Astrocyte (in vitro differentiated cells and primary cell): ENCODE measurements at regions not wholly inside any gene's neighbourhood (a gene's known extent, or its start where the extent isn't known, plus 50 kb on each side); places are given as distances from the start of the nearest gene placed in this dataset.

Experiments
- DNase-seq: peaks from one replicate; pipeline ENCODE4 v3.0.0-alpha.2; 2010; ENCODE audit warnings: low read depth
- FAIRE-seq: peaks from 2 replicates; lab custom pipeline; 2011; peaks lifted over from hg19 to GRCh38; lab: Jason Lieb, UNC
- H2AFZ ChIP-seq: 2 replicates; pipeline ENCODE4 v1.6.0; 2012; ENCODE audit warnings: low read depth, low read length, inconsistent platforms
- H3K27ac ChIP-seq: 2 replicates; pipeline ENCODE4 v1.5.1; 2011; ENCODE audit warnings: low read depth, low read length, inconsistent platforms
- H3K27me3 ChIP-seq: 2 replicates; pipeline ENCODE4 v1.6.0; 2011; ENCODE audit warnings: low read length, inconsistent platforms; ENCODE audit not compliant: insufficient read depth
- H3K36me3 ChIP-seq: 2 replicates; pipeline ENCODE4 v1.5.1; 2011; ENCODE audit warnings: low read length, inconsistent platforms; ENCODE audit not compliant: insufficient read depth
- H3K4me1 ChIP-seq: 2 replicates; pipeline ENCODE4 v1.5.1; 2011; ENCODE audit warnings: low read length, inconsistent platforms; ENCODE audit not compliant: insufficient read depth
- H3K4me2 ChIP-seq: 2 replicates; pipeline ENCODE4 v1.6.0; 2012; ENCODE audit warnings: low read length, inconsistent platforms
- H3K4me3 ChIP-seq: 2 replicates; pipeline ENCODE4 v1.5.1; 2011; ENCODE audit warnings: low read depth, mild to moderate bottlenecking, low read length, inconsistent platforms; ENCODE audit not compliant: insufficient read depth
- H3K79me2 ChIP-seq: 2 replicates; pipeline ENCODE4 v1.6.0; 2012; ENCODE audit warnings: mild to moderate bottlenecking, low read length, inconsistent platforms; ENCODE audit not compliant: insufficient read depth
- H3K9ac ChIP-seq: 2 replicates; pipeline ENCODE4 v1.6.0; 2012; ENCODE audit warnings: mild to moderate bottlenecking, low read length, inconsistent platforms
- H3K9me3 ChIP-seq: 2 replicates; pipeline ENCODE4 v1.5.1; 2012; ENCODE audit warnings: low read depth, mild to moderate bottlenecking, low read length, inconsistent platforms; ENCODE audit not compliant: insufficient read depth
- H4K20me1 ChIP-seq: 2 replicates; pipeline ENCODE4 v1.6.0; 2012; ENCODE audit warnings: low read length, inconsistent platforms; ENCODE audit not compliant: insufficient read depth
- H3K27ac Mint-ChIP-seq: one replicate; pipeline ENCODE4 v1.8.0; 2021; ENCODE audit warnings: mild to moderate bottlenecking, mixed read lengths; ENCODE audit not compliant: unreplicated experiment
- H3K27me3 Mint-ChIP-seq: one replicate; pipeline ENCODE4 v1.8.0; 2021; ENCODE audit warnings: low read depth, mixed read lengths; ENCODE audit not compliant: unreplicated experiment
- H3K36me3 Mint-ChIP-seq: one replicate; pipeline ENCODE4 v1.8.0; 2021; ENCODE audit warnings: low read depth, mixed read lengths; ENCODE audit not compliant: unreplicated experiment
- H3K4me1 Mint-ChIP-seq: one replicate; pipeline ENCODE4 v1.8.0; 2021; ENCODE audit warnings: low read depth, mixed read lengths; ENCODE audit not compliant: unreplicated experiment
- H3K4me3 Mint-ChIP-seq: one replicate; pipeline ENCODE4 v1.8.0; 2021; ENCODE audit warnings: mild to moderate bottlenecking, moderate library complexity, mixed read lengths; ENCODE audit not compliant: unreplicated experiment
- H3K9me3 Mint-ChIP-seq: one replicate; pipeline ENCODE4 v1.8.0; 2021; ENCODE audit warnings: mild to moderate bottlenecking, mixed read lengths; ENCODE audit not compliant: unreplicated experiment
- CTCF ChIP-seq: IDR thresholded peaks from 2 replicates; pipeline ENCODE4 v1.5.1; 2011; ENCODE audit warnings: low read depth, mild to moderate bottlenecking, inconsistent platforms, low read length, moderate library complexity; ENCODE audit not compliant: insufficient read depth
- EZH2 ChIP-seq: IDR thresholded peaks from 2 replicates; pipeline ENCODE4 v1.6.1; 2012; ENCODE audit warnings: mild to moderate bottlenecking, low read length, inconsistent platforms; ENCODE audit not compliant: insufficient read depth

GRCh38 chr4:26116057-26116456 lies 202.0 kb downstream of the SMIM20 start:
- Histone ChIP-seq H3K4me2 (no peak overlapping the region), H3K27me3 (no peaks in the 10 kb centered on the region), H3K4me3 (no peak overlapping the region), H3K9ac (no peak overlapping the region), H3K36me3 (no peaks in the 10 kb centered on the region), H2AFZ (no peak overlapping the region), H3K27ac (no peak overlapping the region), H3K4me1 (no peaks in the 10 kb centered on the region), H3K9me3 (peaks cover 19% of the 10 kb centered on the region), H3K79me2 (no peaks in the 10 kb centered on the region), H4K20me1 (no peaks in the 10 kb centered on the region)
- DNase-seq (no peak), FAIRE-seq (no peak)
- Mint-ChIP-seq H3K36me3 (no peaks in the 10 kb centered on the region), H3K27ac (peak overlapping the region; percentile 15), H3K9me3 (peaks cover 34% of the 10 kb centered on the region), H3K27me3 (no peaks in the 10 kb centered on the region), H3K4me1 (no peaks in the 10 kb centered on the region), H3K4me3 (no peak overlapping the region)
- TF ChIP-seq EZH2 = no peak
- no peak for TF ChIP-seq CTCF

GRCh38 chr4:26120098-26120825 lies 200.6 kb upstream of the RBPJ start:
- Histone ChIP-seq H3K9me3 (no peaks in the 10 kb centered on the region), H3K4me2 (no peak overlapping the region), H2AFZ (no peak overlapping the region), H4K20me1 (no peaks in the 10 kb centered on the region), H3K4me1 (no peaks in the 10 kb centered on the region), H3K36me3 (no peaks in the 10 kb centered on the region), H3K4me3 (no peak overlapping the region), H3K9ac (no peak overlapping the region), H3K27ac (no peak overlapping the region), H3K79me2 (no peaks in the 10 kb centered on the region), H3K27me3 (no peaks in the 10 kb centered on the region)
- no peaks in the 10 kb centered on the region for H3K27me3 Mint-ChIP-seq
- peaks cover 9% of the 10 kb centered on the region for H3K9me3 Mint-ChIP-seq
- no peak overlapping the region for H3K27ac Mint-ChIP-seq
- no peaks in the 10 kb centered on the region for H3K36me3 Mint-ChIP-seq
- DNase-seq = no peak
- no peak for FAIRE-seq
- H3K4me3 Mint-ChIP-seq = no peak overlapping the region
- no peaks in the 10 kb centered on the region for H3K4me1 Mint-ChIP-seq
- TF ChIP-seq EZH2 (no peak), CTCF (no peak)

DNA sequence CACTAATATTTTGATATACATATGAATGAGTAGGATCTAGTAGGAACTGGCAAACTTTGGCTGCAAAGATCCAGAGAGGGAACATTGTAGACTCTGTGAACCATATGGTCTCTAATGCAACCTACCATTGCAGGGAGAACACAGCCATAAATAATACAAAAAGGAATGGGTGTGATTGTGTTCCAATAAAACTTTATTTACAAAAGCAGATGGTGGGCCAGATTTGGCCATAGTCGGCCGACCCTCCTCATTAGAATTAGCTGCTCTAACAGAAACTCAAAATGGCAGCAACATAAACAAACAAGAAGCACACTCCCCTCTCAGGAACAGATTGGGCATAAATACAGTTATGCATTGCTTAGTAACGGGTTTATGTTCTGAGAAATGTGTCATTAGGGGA lies 198.1 kb upstream of the RBPJ start:
- Histone ChIP-seq H4K20me1 (no peaks in the 10 kb centered on the region), H3K27me3 (no peaks in the 10 kb centered on the region), H3K4me1 (no peaks in the 10 kb centered on the region), H3K79me2 (no peaks in the 10 kb centered on the region), H3K27ac (no peak overlapping the region), H3K4me3 (no peak overlapping the region), H2AFZ (no peak overlapping the region), H3K36me3 (no peaks in the 10 kb centered on the region), H3K4me2 (no peak overlapping the region), H3K9me3 (no peaks in the 10 kb centered on the region), H3K9ac (no peak overlapping the region)
- peaks cover 11% of the 10 kb centered on the region for H3K27me3 Mint-ChIP-seq
- no peak overlapping the region for H3K4me3 Mint-ChIP-seq
- no peaks in the 10 kb centered on the region for H3K4me1 Mint-ChIP-seq
- TF ChIP-seq CTCF (no peak), EZH2 (no peak)
- DNase-seq (no peak), FAIRE-seq (no peak)
- H3K36me3 Mint-ChIP-seq = no peaks in the 10 kb centered on the region
- H3K27ac Mint-ChIP-seq = no peak overlapping the region
- peaks cover 11% of the 10 kb centered on the region for H3K9me3 Mint-ChIP-seq
